H1 (cell line): ENCODE measurements at regions not wholly inside any gene's neighbourhood (a gene's known extent, or its start where the extent isn't known, plus 50 kb on each side); places are given as distances from the start of the nearest gene placed in this dataset.

Source experiments
- CTCF ChIA-PET: fragments of 300-600 bp; sonication (Branson Sonifier 250); formaldehyde crosslinking; loops from one replicate; lab custom pipeline; 2021; ENCODE audit not compliant: partially characterized antibody; lab: Charles Lee
- POLR2A ChIA-PET: fragments of 300-600 bp; sonication (Branson Sonifier 250); formaldehyde crosslinking; loops from one replicate; lab custom pipeline; 2021; ENCODE audit warnings: inconsistent platforms; ENCODE audit not compliant: partially characterized antibody; lab: Charles Lee
- DNase-seq, 2 experiments: peaks; one replicate each; pipeline versions ENCODE4 v3.0.0 to v3.0.0-alpha.2; 2010 to 2022; ENCODE audit warnings: low spot score in 2 of 2, low read depth in 1 of 2, mixed read lengths in 1 of 2
- FAIRE-seq: peaks from 2 replicates; lab custom pipeline; 2011; peaks lifted over from hg19 to GRCh38; lab: Jason Lieb, UNC
- H2AFZ ChIP-seq: 2 replicates; pipeline ENCODE4 v1.8.1; 2012; ENCODE audit warnings: low read length, inconsistent platforms
- H2AK5ac ChIP-seq: 2 replicates; pipeline ENCODE4 v1.6.1; 2013; ENCODE audit warnings: low read depth, low read length
- H2BK120ac ChIP-seq: replicated peaks from 2 replicates; pipeline ENCODE3; 2013; ENCODE audit warnings: low read depth, low read length, inconsistent platforms
- H2BK12ac ChIP-seq: 2 replicates; pipeline ENCODE4 v1.6.1; 2013; ENCODE audit warnings: low read depth, low read length
- H2BK15ac ChIP-seq: 2 replicates; pipeline ENCODE4 v1.6.1; 2013; ENCODE audit warnings: low read length
- H2BK20ac ChIP-seq: 2 replicates; pipeline ENCODE4 v1.6.1; 2013; ENCODE audit warnings: low read length
- H2BK5ac ChIP-seq: 2 replicates; pipeline ENCODE4 v1.6.1; 2013; ENCODE audit warnings: low read depth, low read length
- H3K14ac ChIP-seq: 2 replicates; pipeline ENCODE4 v1.6.1; 2013; ENCODE audit warnings: inconsistent platforms; ENCODE audit not compliant: insufficient read length
- H3K18ac ChIP-seq: 2 replicates; pipeline ENCODE4 v1.6.1; 2013; ENCODE audit warnings: low read length; ENCODE audit errors: extremely low read depth
- H3K23ac ChIP-seq: 2 replicates; pipeline ENCODE4 v1.6.1; 2013; ENCODE audit warnings: inconsistent platforms; ENCODE audit not compliant: insufficient read length
- H3K23me2 ChIP-seq: 2 replicates; pipeline ENCODE4 v1.6.1; 2013; ENCODE audit warnings: low read depth, low read length
- H3K27ac ChIP-seq: 2 replicates; pipeline ENCODE4 v1.6.1; 2011; ENCODE audit warnings: low read depth, low read length, inconsistent platforms
- H3K27me3 ChIP-seq, 4 experiments: replicated peaks in 1 of 4; 1 replicate in 1 of 4; 2 replicates in 3 of 4; pipeline versions ENCODE4 v1.6.1 to v1.8.1; 2011 to 2013; ENCODE audit warnings: low read length in 3 of 4, mild to moderate bottlenecking in 3 of 4, inconsistent platforms in 2 of 4, mixed read lengths in 2 of 4, moderate library complexity in 1 of 4; ENCODE audit not compliant: control insufficient read depth in 3 of 4, insufficient read depth in 3 of 4; ENCODE audit errors: extremely low read depth in 1 of 4
- H3K36me3 ChIP-seq, 4 experiments: 2 replicates each; pipeline versions ENCODE4 v1.6.1 to v1.8.1; 2011 to 2013; ENCODE audit warnings: mild to moderate bottlenecking in 4 of 4, low read length in 3 of 4, moderate library complexity in 2 of 4, control low read depth in 1 of 4, inconsistent platforms in 1 of 4; ENCODE audit not compliant: insufficient read depth in 4 of 4, control insufficient read depth in 2 of 4
- H3K4ac ChIP-seq: replicated peaks from 2 replicates; pipeline ENCODE3; 2013; ENCODE audit warnings: low read length, low read depth, mixed read lengths, inconsistent platforms; ENCODE audit not compliant: insufficient read length
- H3K4me1 ChIP-seq, 4 experiments: replicated peaks in 1 of 4; 1 replicate in 1 of 4; 2 replicates in 3 of 4; pipeline versions ENCODE4 v1.6.1 to v1.8.1; 2011 to 2013; ENCODE audit warnings: low read length in 3 of 4, inconsistent platforms in 2 of 4, mixed read lengths in 1 of 4; ENCODE audit not compliant: insufficient read depth in 4 of 4, control insufficient read depth in 3 of 4
- H3K4me2 ChIP-seq, 2 experiments: 2 replicates each; pipeline versions ENCODE4 v1.6.1 to v1.8.1; 2011 to 2013; ENCODE audit warnings: low read depth in 2 of 2, low read length in 2 of 2, control low read depth in 1 of 2, inconsistent platforms in 1 of 2, mild to moderate bottlenecking in 1 of 2; ENCODE audit not compliant: insufficient read depth in 1 of 2
- H3K4me3 ChIP-seq, 4 experiments: fragments of 200-600, 300-600 bp in 1 of 4; sonication (generic), shearing (Covaris generic), sonication (Bioruptor Twin) in 1 of 4; 2 replicates each; pipeline versions ENCODE4 v1.5.1 to v1.8.1; 2011 to 2016; ENCODE audit warnings: low read length in 4 of 4, low read depth in 3 of 4, control low read depth in 2 of 4, inconsistent platforms in 2 of 4, mild to moderate bottlenecking in 2 of 4, mixed read lengths in 1 of 4, moderate library complexity in 1 of 4; ENCODE audit not compliant: insufficient read depth in 2 of 4; ENCODE audit errors: extremely low read depth in 1 of 4
- H3K56ac ChIP-seq: replicated peaks from 2 replicates; pipeline ENCODE3; 2013; ENCODE audit warnings: low read depth, mild to moderate bottlenecking, mixed read lengths, low read length, inconsistent platforms; ENCODE audit not compliant: insufficient read length
- H3K79me1 ChIP-seq: 2 replicates; pipeline ENCODE4 v1.6.1; 2013; ENCODE audit warnings: low read depth, low read length, control low read depth
- H3K79me2 ChIP-seq, 2 experiments: 2 replicates each; pipeline versions ENCODE4 v1.6.1 to v1.8.1; 2012 to 2013; ENCODE audit warnings: low read length in 2 of 2, mild to moderate bottlenecking in 2 of 2, inconsistent platforms in 1 of 2; ENCODE audit not compliant: insufficient read depth in 2 of 2, control insufficient read depth in 1 of 2
- H3K9ac ChIP-seq, 4 experiments: replicated peaks in 1 of 4; 1 replicate in 1 of 4; 2 replicates in 3 of 4; pipeline versions ENCODE4 v1.6.1 to v1.8.1; 2011 to 2013; ENCODE audit warnings: low read depth in 3 of 4, low read length in 3 of 4, control low read depth in 2 of 4, mild to moderate bottlenecking in 2 of 4, moderate library complexity in 2 of 4, inconsistent platforms in 1 of 4; ENCODE audit errors: extremely low read depth in 1 of 4
- H3K9me3 ChIP-seq, 2 experiments: 2 replicates each; pipeline versions ENCODE4 v1.6.1 to v1.8.1; 2012 to 2013; ENCODE audit warnings: mild to moderate bottlenecking in 2 of 2, moderate library complexity in 2 of 2, control low read depth in 1 of 2, inconsistent platforms in 1 of 2, low read depth in 1 of 2, low read length in 1 of 2, mixed read lengths in 1 of 2; ENCODE audit not compliant: insufficient read depth in 2 of 2
- H4K20me1 ChIP-seq, 2 experiments: replicated peaks in 1 of 2; 2 replicates each; pipeline versions ENCODE3 to v1.8.1; 2011 to 2013; ENCODE audit warnings: inconsistent platforms in 2 of 2, low read length in 2 of 2, mild to moderate bottlenecking in 1 of 2; ENCODE audit not compliant: insufficient read depth in 2 of 2, control insufficient read depth in 1 of 2
- H4K5ac ChIP-seq: 2 replicates; pipeline ENCODE4 v1.6.1; 2013; ENCODE audit warnings: low read length, low read depth, mixed read lengths, inconsistent platforms; ENCODE audit not compliant: insufficient read length
- H4K8ac ChIP-seq: 2 replicates; pipeline ENCODE4 v1.8.0; 2013; ENCODE audit warnings: mild to moderate bottlenecking, moderate library complexity, low read length, inconsistent platforms; ENCODE audit not compliant: insufficient read depth; ENCODE audit errors: extremely low read depth
- H4K91ac ChIP-seq: replicated peaks from 2 replicates; pipeline ENCODE3; 2013; ENCODE audit warnings: low read length, mixed read lengths, inconsistent platforms; ENCODE audit not compliant: insufficient read length
- CBX8 ChIP-seq: fragments of 300-800, 300-1000 bp; sonication (generic); IDR thresholded peaks from 2 replicates; pipeline ENCODE4 v1.7.1; 2016; ENCODE audit warnings: low read depth, low read length, borderline replicate concordance
- HDAC2 ChIP-seq, 2 experiments: fragments of 300-600 bp in 1 of 2; sonication (generic) in 1 of 2; IDR thresholded peaks; 2 replicates each; pipeline ENCODE4 v1.6.1; 2011 to 2012; ENCODE audit warnings: low read depth in 2 of 2, low read length in 2 of 2, mild to moderate bottlenecking in 2 of 2, moderate library complexity in 2 of 2, borderline replicate concordance in 1 of 2, inconsistent platforms in 1 of 2
- KDM1A ChIP-seq: fragments of 200-600, 300-600 bp; sonication (generic); IDR thresholded peaks from 2 replicates; pipeline ENCODE4 v1.7.1; 2016; ENCODE audit warnings: mild to moderate bottlenecking, low read length, borderline replicate concordance
- KDM5A ChIP-seq: fragments of 200-600 bp; IDR thresholded peaks from 2 replicates; pipeline ENCODE4 v1.7.1; 2012; ENCODE audit warnings: mild to moderate bottlenecking, low read length, inconsistent platforms, mixed read lengths
- RFX5 ChIP-seq: IDR thresholded peaks from 2 replicates; pipeline ENCODE4 v1.6.1; 2011; ENCODE audit warnings: low read depth, low read length, improper control_type of control experiment, borderline replicate concordance
- TBP ChIP-seq: IDR thresholded peaks from 2 replicates; pipeline ENCODE4 v1.6.1; 2011; ENCODE audit warnings: low read depth, low read length, improper control_type of control experiment
- WGBS, 2 experiments: shearing (Covaris generic) in 1 of 2; methylation state at CpG; one replicate each; pipeline versions ENCODE4 v1.1.6 to v1.1.7; 2013 to 2015; ENCODE audit warnings: low lambda C conversion rate in 2 of 2, mixed read lengths in 2 of 2, inconsistent platforms in 1 of 2, low coverage in 1 of 2, missing lambda C conversion rate in 1 of 2; ENCODE audit not compliant: insufficient replicate concordance in 2 of 2, insufficient coverage in 1 of 2, insufficient read length in 1 of 2; ENCODE audit errors: extremely low coverage in 1 of 2, missing lambda C conversion rate in 1 of 2; 5-methylcytosine and 5-hydroxymethylcytosine counted together

GRCh38 chr3:34534013-34534412, 735.6 kb downstream of the PDCD6IP start:
- Histone ChIP-seq H2BK120ac (no peak overlapping the region), H3K9me3 (no peaks in the 10 kb centered on the region), H3K79me1 (no peaks in the 10 kb centered on the region), H2AFZ (no peak overlapping the region), H2BK15ac (no peak overlapping the region), H2BK5ac (no peak overlapping the region), H3K56ac (no peak overlapping the region), H4K5ac (no peak overlapping the region), H3K27me3 (peaks cover 0 to 1% (median 0%) of the 10 kb centered on the region in 4 experiments; a peak in 1 of 7 replicates), H4K8ac (no peak overlapping the region), H3K9ac (no peak overlapping the region), H3K79me2 (no peaks in the 10 kb centered on the region), H3K4me3 (no peak overlapping the region), H2BK20ac (no peak overlapping the region), H4K20me1 (no peaks in the 10 kb centered on the region), H3K4me2 (no peak overlapping the region), H3K36me3 (no peaks in the 10 kb centered on the region), H3K4ac (no peak overlapping the region), H2AK5ac (no peak overlapping the region), H3K27ac (no peak overlapping the region), H3K23me2 (no peaks in the 10 kb centered on the region; the same call in 1 of the 2 replicates), H4K91ac (no peak overlapping the region), H3K23ac (no peak overlapping the region), H3K18ac (no peak overlapping the region), H3K14ac (no peak overlapping the region), H2BK12ac (no peak overlapping the region), H3K4me1 (no peaks in the 10 kb centered on the region)
- FAIRE-seq (no peak), DNase-seq (no peak)
- 83% methylated on average over 1 of the region's 1 CpG; no CpG with 5 or more reads in 1 of the 2 experiments for WGBS, 2 experiments
- POLR2A ChIA-PET: no interaction called here
- CTCF ChIA-PET: no interaction called here
- no peak for TF ChIP-seq KDM1A
- no peak for TF ChIP-seq CBX8
- TF ChIP-seq HDAC2 (IDR thresholded peaks at IDR 0.05; ENCODE audit: borderline replicate concordance in 1 of 2, low read depth in 2 of 2, low read length in 2 of 2): no peak
- TF ChIP-seq RFX5: no peak
- TF ChIP-seq KDM5A: no peak
- no peak for TF ChIP-seq TBP
